ENCODE measurements at regions not wholly inside any gene's neighbourhood (a gene's known extent, or its start where the extent isn't known, plus 50 kb on each side); places are given as distances from the start of the nearest gene placed in this dataset.

DNA sequence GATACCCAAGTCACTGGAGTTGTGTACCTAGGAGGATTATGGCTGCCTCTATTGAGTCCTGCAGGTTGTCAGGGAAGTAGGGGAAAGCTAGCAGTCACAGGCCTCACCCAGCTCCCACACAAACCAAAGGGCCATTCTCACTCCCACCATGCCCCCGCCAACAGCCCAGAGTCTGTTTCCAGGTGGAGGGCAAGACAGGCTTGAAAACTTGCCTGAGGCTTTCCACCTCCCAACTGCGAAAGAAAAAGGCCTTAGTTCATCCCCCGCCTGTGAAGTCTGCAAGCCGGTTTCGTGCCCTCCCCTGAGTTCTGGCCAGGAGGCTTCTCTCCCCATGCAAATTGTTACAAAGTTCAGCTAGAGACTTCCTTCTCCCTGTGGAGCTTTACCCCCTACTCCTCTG lies 270.3 kb downstream of the TXNL1 start:
- Histone ChIP-seq H3K9me3 (peaks cover 0 to 7% (median under 1%) of the 10 kb centered on the region in 12 donors), H3K27me3 (no peaks in the 10 kb centered on the region), H3K36me3 (no peaks in the 10 kb centered on the region), H3K4me1 (no peaks in the 10 kb centered on the region), H3K27ac (no peak overlapping the region), H3K4me3 (no peak overlapping the region)
- WGBS, 4 donors, result 94 to 100% (median 97%) methylated on average over 5 of the region's 5 CpGs
- intact Hi-C loops (cut with DNase I), result no loop called here
- no peak for TF ChIP-seq POLR2A (IDR thresholded peaks at IDR 0.05)
- TF ChIP-seq CTCF (IDR thresholded peaks at IDR 0.05), result no peak
- DNase-seq (no peak), ATAC-seq (no peak)

DNA sequence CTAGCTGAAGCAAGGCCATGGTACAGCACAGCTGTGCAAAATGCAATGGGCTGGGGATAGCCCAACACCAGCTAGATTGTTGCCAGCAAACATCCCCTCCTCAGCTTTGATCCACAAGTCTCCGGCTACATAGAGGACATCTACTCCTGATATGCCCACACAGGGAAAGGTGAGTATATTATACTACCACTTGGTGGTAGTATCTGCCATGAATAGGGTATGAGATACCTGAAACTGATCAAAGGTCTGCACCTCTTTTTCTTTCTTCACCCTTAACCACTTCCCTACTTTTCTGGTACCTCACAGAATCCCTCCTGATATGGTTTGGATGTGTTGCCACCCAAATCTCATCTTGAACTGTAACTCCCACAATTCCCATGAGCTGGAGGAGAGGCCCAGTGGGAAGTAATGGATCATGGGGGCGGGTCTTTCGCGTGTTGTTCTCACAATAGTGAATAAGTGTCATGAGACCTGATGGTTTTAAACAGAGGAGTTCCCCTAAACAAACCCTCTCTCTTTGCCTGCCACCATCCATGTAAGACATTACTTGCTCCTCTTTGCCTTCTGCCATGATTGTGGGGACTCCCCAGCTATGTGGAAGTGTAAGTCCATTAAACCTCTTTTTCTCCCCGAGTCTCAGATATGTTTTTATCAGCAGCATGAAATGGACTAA lies 279.6 kb downstream of the TXNL1 start:
- Histone ChIP-seq H3K27me3 (no peaks in the 10 kb centered on the region), H3K4me3 (no peak overlapping the region), H3K27ac (no peak overlapping the region), H3K36me3 (no peaks in the 10 kb centered on the region), H3K4me1 (no peaks in the 10 kb centered on the region), H3K9me3 (peaks cover 0 to 32% (median 18%) of the 10 kb centered on the region in 12 donors)
- WGBS, 4 donors, result 85 to 93% (median 91%) methylated on average over 5 of the region's 5 CpGs
- no peak for TF ChIP-seq CTCF (IDR thresholded peaks at IDR 0.05)
- no peak for TF ChIP-seq POLR2A (IDR thresholded peaks at IDR 0.05)
- ATAC-seq, result no peak
- no peak for DNase-seq
- intact Hi-C loops (cut with DNase I), result no loop called here

DNA sequence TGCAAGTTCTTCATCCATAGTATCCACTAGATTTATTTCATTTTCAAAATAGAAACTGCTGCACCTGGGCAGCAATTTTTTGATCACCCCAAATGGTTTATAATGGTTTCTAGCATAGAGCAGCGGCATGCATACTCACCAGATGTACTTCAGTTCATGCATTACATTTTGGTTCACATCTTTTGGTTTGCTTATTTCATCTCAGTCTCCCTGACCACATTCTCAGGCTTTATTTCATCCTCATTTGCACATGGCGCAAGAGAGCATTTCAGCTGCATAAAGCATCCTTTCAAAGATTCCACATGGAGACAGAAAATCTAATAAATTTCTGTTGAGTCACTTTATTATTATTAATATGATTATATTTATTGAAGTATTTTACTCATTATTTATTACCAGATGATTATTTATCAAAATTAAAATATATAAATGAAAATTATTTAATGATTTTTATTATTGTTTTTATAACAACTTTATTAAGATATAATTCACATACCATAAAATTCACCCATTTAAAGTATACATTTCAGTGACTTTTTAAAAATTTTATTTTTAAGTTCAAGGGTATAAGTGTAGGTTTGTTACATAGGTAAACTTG lies 284.6 kb downstream of the TXNL1 start:
- no peaks in the 10 kb centered on the region for H3K36me3 ChIP-seq
- no peaks in the 10 kb centered on the region for H3K27me3 ChIP-seq
- no peak for ATAC-seq
- H3K9me3 ChIP-seq, result peaks cover 0 to 10% (median 0%) of the 10 kb centered on the region in 12 donors
- TF ChIP-seq POLR2A (IDR thresholded peaks at IDR 0.05) (no peak), CTCF (IDR thresholded peaks at IDR 0.05) (no peak)
- no peak overlapping the region for H3K4me3 ChIP-seq
- H3K27ac ChIP-seq, result no peak overlapping the region
- DNase-seq, result no peak
- WGBS, 4 donors, result 97 to 99% (median 98%) methylated on average over 2 of the region's 2 CpGs
- no peaks in the 10 kb centered on the region for H3K4me1 ChIP-seq
- intact Hi-C loops (cut with DNase I), result no loop called here

- intact Hi-C loops (cut with DNase I), result no loop called here
- TF ChIP-seq CTCF (IDR thresholded peaks at IDR 0.05) (no peak), POLR2A (IDR thresholded peaks at IDR 0.05) (no peak)
- no peak overlapping the region for H3K27ac ChIP-seq
- WGBS, 4 donors, result 51 to 85% (median 74%) methylated on average over 6 of the region's 6 CpGs
- no peak overlapping the region for H3K4me3 ChIP-seq
- H3K27me3 ChIP-seq, result no peaks in the 10 kb centered on the region
- no peaks in the 10 kb centered on the region for H3K4me1 ChIP-seq
- DNase-seq, result no peak
- ATAC-seq, result no peak
- no peaks in the 10 kb centered on the region for H3K36me3 ChIP-seq
- peaks cover 0 to 15% (median 0%) of the 10 kb centered on the region in 12 donors for H3K9me3 ChIP-seq
Observed at GRCh38 chr18:56351911-56352500, 286.4 kb downstream of the TXNL1 start.
